ENCODE measurements at regions not wholly inside any gene's neighbourhood (a gene's known extent, or its start where the extent isn't known, plus 50 kb on each side); places are given as distances from the start of the nearest gene placed in this dataset.

GRCh38 chr10:29136411-29136810, 152.5 kb upstream of the LYZL1 start:
- intact Hi-C loops (cut with DNase I, micrococcal nuclease): loop anchor here in 1 of 2 experiments (10.0 kb wide), 1 partner anchor 472 kb away; no protein-coding TSS in a partner anchor
- POLR2A ChIA-PET: no interaction called here
- DNase-seq (no peak), ATAC-seq (no peak)
- no peak overlapping the region for H3K27ac Mint-ChIP-seq
- CTCF ChIA-PET: interaction anchor here (0.6 to 0.7 kb wide), 2 partner anchors 34 to 250 kb away, joined by 3 read pairs; no protein-coding TSS in a partner anchor
- no peaks in the 10 kb centered on the region for H3K36me3 Mint-ChIP-seq (ENCODE audit: low read depth)
- no peak overlapping the region for H3K4me3 Mint-ChIP-seq
- H3K9me3 Mint-ChIP-seq (ENCODE audit: low read depth): no peaks in the 10 kb centered on the region
- peaks cover 26% of the 10 kb centered on the region for H3K27me3 Mint-ChIP-seq
- no peaks in the 10 kb centered on the region for H3K4me1 Mint-ChIP-seq

DNA sequence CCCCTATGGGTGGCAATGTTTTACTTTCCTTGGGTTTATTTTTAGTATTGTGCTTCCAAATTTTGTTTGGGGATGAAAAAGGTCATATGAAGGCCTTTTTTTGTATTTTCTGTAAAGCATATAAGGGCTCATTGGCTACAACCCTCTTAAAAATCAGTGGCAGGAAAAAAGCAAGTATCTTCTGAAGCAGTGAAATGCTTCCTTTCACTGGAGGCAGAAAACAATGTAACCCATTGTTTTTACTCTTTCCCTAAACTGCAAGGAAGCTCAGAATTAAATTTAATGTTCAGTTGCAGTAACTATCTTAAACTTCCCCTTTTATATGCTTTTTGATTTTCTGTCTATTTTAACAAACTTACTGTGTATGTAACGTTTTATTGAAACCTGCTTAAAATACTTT, 148.7 kb upstream of the LYZL1 start:
- intact Hi-C loops (cut with DNase I, micrococcal nuclease): no loop called here
- H3K36me3 Mint-ChIP-seq (ENCODE audit: low read depth): no peaks in the 10 kb centered on the region
- H3K4me1 Mint-ChIP-seq: no peaks in the 10 kb centered on the region
- DNase-seq (no peak), ATAC-seq (no peak)
- H3K9me3 Mint-ChIP-seq (ENCODE audit: low read depth): no peaks in the 10 kb centered on the region
- POLR2A ChIA-PET: no interaction called here
- CTCF ChIA-PET: no interaction called here
- no peak overlapping the region for H3K4me3 Mint-ChIP-seq
- peaks cover 14% of the 10 kb centered on the region for H3K27me3 Mint-ChIP-seq
- no peak overlapping the region for H3K27ac Mint-ChIP-seq

DNA sequence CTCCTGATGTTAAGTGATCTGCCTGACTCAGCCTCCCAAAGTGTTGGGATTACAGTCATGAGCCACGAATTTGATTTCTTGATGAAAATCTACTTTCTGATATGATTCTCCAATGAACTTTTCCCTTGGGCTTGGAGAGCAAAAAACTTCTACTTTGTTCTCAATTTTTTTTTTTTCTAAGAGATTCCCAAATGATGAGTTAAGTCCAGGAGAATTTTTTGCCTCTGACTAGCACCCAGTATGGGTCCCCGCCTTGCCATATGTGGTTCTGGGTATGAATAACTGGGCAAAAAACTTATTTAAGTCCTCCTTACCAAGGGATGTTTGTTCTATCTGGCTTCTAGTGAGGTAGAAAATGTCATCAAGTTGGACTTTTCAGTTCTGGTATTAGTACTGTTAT, 147.9 kb upstream of the LYZL1 start:
- peaks cover 16% of the 10 kb centered on the region for H3K27me3 Mint-ChIP-seq
- DNase-seq (no peak), ATAC-seq (no peak)
- ChIA-PET POLR2A (no interaction called here), CTCF (no interaction called here)
- intact Hi-C loops (cut with DNase I, micrococcal nuclease): no loop called here
- no peaks in the 10 kb centered on the region for H3K36me3 Mint-ChIP-seq (ENCODE audit: low read depth)
- H3K4me1 Mint-ChIP-seq: no peaks in the 10 kb centered on the region
- no peaks in the 10 kb centered on the region for H3K9me3 Mint-ChIP-seq (ENCODE audit: low read depth)
- H3K4me3 Mint-ChIP-seq: no peak overlapping the region
- H3K27ac Mint-ChIP-seq: no peak overlapping the region

DNA sequence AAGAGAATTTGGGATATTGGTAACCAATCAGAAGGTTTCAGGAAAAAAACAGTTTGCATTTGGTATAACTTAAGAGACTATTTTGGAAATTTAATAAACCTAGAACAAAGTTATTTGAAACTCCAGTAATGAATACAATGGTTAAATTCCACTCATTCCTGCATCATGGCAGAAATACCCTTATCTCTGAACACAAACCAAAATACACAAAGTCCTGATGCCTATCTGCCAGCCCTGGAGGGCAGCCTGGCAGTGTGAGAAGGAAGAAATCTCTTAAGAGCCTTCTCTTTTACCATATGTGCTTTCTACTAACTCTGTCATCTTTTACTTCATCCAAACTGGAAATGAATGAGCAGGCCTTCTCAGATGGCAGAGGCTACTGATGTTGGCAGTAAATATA, 147.1 kb upstream of the LYZL1 start:
- DNase-seq: no peak
- Mint-ChIP-seq H3K4me3 (no peak overlapping the region), H3K9me3 (ENCODE audit: low read depth) (no peaks in the 10 kb centered on the region), H3K27me3 (peaks cover 14% of the 10 kb centered on the region), H3K36me3 (ENCODE audit: low read depth) (no peaks in the 10 kb centered on the region), H3K27ac (no peak overlapping the region), H3K4me1 (no peaks in the 10 kb centered on the region)
- intact Hi-C loops (cut with DNase I, micrococcal nuclease): no loop called here
- ChIA-PET POLR2A (no interaction called here), CTCF (interaction anchor here (0.6 kb wide), 1 partner anchor 25 kb away, joined by 3 read pairs; no protein-coding TSS in a partner anchor)
- no peak for ATAC-seq

- intact Hi-C loops (cut with DNase I, micrococcal nuclease): no loop called here
- H3K4me3 Mint-ChIP-seq: no peak overlapping the region
- no peaks in the 10 kb centered on the region for H3K4me1 Mint-ChIP-seq
- no peaks in the 10 kb centered on the region for H3K9me3 Mint-ChIP-seq (ENCODE audit: low read depth)
- no peaks in the 10 kb centered on the region for H3K36me3 Mint-ChIP-seq (ENCODE audit: low read depth)
- H3K27me3 Mint-ChIP-seq: peaks cover 13% of the 10 kb centered on the region
- DNase-seq (no peak), ATAC-seq (no peak)
- POLR2A ChIA-PET: no interaction called here
- CTCF ChIA-PET: no interaction called here
- H3K27ac Mint-ChIP-seq: no peak overlapping the region
Observed at GRCh38 chr10:29142516-29143314, 146.2 kb upstream of the LYZL1 start.

- Mint-ChIP-seq H3K36me3 (ENCODE audit: low read depth) (no peaks in the 10 kb centered on the region), H3K27me3 (peaks cover 13% of the 10 kb centered on the region), H3K9me3 (ENCODE audit: low read depth) (no peaks in the 10 kb centered on the region), H3K4me3 (no peak overlapping the region), H3K27ac (no peak overlapping the region), H3K4me1 (no peaks in the 10 kb centered on the region)
- POLR2A ChIA-PET: no interaction called here
- ATAC-seq (no peak), DNase-seq (no peak)
- intact Hi-C loops (cut with DNase I, micrococcal nuclease): no loop called here
- CTCF ChIA-PET: no interaction called here
Observed at GRCh38 chr10:29144126-29144525, 144.7 kb upstream of the LYZL1 start.

DNA sequence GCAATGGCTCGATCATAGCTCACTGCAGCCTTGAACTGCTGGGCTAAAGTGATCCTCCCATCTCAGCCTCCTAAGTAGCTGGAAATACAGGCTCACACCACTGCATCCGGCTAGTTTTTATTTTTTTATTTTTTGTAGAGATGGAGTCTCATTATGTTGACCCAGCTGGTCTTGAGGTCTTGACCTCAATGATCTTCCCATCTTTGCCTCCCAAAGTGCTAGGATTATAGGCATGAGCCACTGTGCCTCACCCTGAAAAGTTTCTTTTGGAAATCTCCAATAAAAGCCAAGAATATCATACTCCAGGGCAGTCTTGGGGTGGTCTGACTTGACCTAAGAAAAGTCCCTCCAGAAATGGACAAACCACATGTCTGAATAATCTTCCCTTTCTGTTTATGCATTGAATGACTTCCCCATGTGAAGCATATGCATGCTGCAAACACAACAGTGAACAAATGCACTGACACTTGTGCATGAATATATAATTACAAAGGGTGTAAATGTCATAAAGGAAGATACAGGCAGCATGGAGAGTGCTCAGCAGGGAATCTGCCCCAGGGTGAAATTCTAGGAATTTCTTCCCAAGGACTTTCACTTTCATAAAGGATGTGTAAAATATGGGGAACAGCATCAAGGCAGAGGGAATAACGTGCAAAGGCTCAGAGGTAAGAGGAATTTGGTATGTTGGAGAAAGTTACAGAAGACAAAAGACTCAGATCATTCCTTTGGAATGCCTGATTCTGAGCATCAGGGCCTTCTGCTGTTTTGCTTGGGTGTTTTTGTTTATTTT, 142.4 kb upstream of the LYZL1 start:
- Mint-ChIP-seq H3K27me3 (peaks cover 7% of the 10 kb centered on the region), H3K27ac (no peak overlapping the region), H3K4me3 (no peak overlapping the region), H3K4me1 (no peaks in the 10 kb centered on the region), H3K9me3 (ENCODE audit: low read depth) (no peaks in the 10 kb centered on the region), H3K36me3 (ENCODE audit: low read depth) (no peaks in the 10 kb centered on the region)
- intact Hi-C loops (cut with DNase I, micrococcal nuclease): no loop called here
- POLR2A ChIA-PET: no interaction called here
- DNase-seq: no peak
- no peak for ATAC-seq
- CTCF ChIA-PET: no interaction called here

- ATAC-seq (no peak), DNase-seq (no peak)
- intact Hi-C loops (cut with DNase I, micrococcal nuclease): no loop called here
- no peaks in the 10 kb centered on the region for H3K4me1 Mint-ChIP-seq
- H3K9me3 Mint-ChIP-seq (ENCODE audit: low read depth): no peaks in the 10 kb centered on the region
- no peaks in the 10 kb centered on the region for H3K36me3 Mint-ChIP-seq (ENCODE audit: low read depth)
- H3K27me3 Mint-ChIP-seq: peaks cover 5% of the 10 kb centered on the region
- H3K4me3 Mint-ChIP-seq: no peak overlapping the region
- ChIA-PET CTCF (interaction anchor here (1.5 kb wide), 1 partner anchor 18 kb away, joined by 6 read pairs; no protein-coding TSS in a partner anchor), POLR2A (no interaction called here)
- H3K27ac Mint-ChIP-seq: no peak overlapping the region
Observed at GRCh38 chr10:29150010-29150409, 138.9 kb upstream of the LYZL1 start.

- ChIA-PET POLR2A (no interaction called here), CTCF (no interaction called here)
- H3K4me3 Mint-ChIP-seq: no peak overlapping the region
- DNase-seq: no peak
- intact Hi-C loops (cut with DNase I, micrococcal nuclease): no loop called here
- H3K9me3 Mint-ChIP-seq (ENCODE audit: low read depth): no peaks in the 10 kb centered on the region
- no peaks in the 10 kb centered on the region for H3K36me3 Mint-ChIP-seq (ENCODE audit: low read depth)
- no peaks in the 10 kb centered on the region for H3K4me1 Mint-ChIP-seq
- no peak overlapping the region for H3K27ac Mint-ChIP-seq
- ATAC-seq: no peak
- peaks cover 2% of the 10 kb centered on the region for H3K27me3 Mint-ChIP-seq
Observed at GRCh38 chr10:29151005-29151404, 137.9 kb upstream of the LYZL1 start.

DNA sequence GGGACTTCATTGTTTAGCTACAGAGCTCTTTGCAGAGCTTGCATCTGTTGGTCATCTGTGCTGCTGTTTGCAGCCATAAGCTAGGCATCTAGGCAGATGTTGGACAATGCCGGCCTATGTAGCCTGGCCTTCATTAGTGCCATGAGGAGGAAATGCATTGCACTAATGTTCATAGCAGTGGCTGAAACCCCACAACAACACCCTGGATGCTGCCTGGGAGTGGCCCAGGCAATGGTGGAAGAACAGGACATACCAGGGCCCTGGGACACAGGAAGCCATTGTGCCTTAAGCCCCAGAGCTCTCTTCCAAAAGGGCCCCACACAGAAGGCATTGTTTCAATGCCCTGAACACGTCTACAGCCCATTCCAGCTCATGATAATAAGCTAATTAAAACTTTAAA, 131.5 kb upstream of the LYZL1 start:
- Mint-ChIP-seq H3K36me3 (ENCODE audit: low read depth) (no peaks in the 10 kb centered on the region), H3K9me3 (ENCODE audit: low read depth) (no peaks in the 10 kb centered on the region), H3K4me3 (no peak overlapping the region), H3K4me1 (no peaks in the 10 kb centered on the region), H3K27me3 (peaks cover 4% of the 10 kb centered on the region), H3K27ac (no peak overlapping the region)
- POLR2A ChIA-PET: no interaction called here
- no peak for DNase-seq
- no peak for ATAC-seq
- intact Hi-C loops (cut with DNase I, micrococcal nuclease): no loop called here
- CTCF ChIA-PET: no interaction called here

GRCh38 chr10:29158066-29158465, 130.8 kb upstream of the LYZL1 start:
- CTCF ChIA-PET: no interaction called here
- Mint-ChIP-seq H3K4me3 (no peak overlapping the region), H3K27me3 (peaks cover 7% of the 10 kb centered on the region), H3K27ac (no peak overlapping the region), H3K4me1 (no peaks in the 10 kb centered on the region), H3K36me3 (ENCODE audit: low read depth) (no peaks in the 10 kb centered on the region), H3K9me3 (ENCODE audit: low read depth) (no peaks in the 10 kb centered on the region)
- intact Hi-C loops (cut with DNase I, micrococcal nuclease): no loop called here
- DNase-seq: no peak
- no peak for ATAC-seq
- POLR2A ChIA-PET: no interaction called here

- H3K4me3 Mint-ChIP-seq: no peak overlapping the region
- ATAC-seq (no peak), DNase-seq (no peak)
- POLR2A ChIA-PET: no interaction called here
- H3K36me3 Mint-ChIP-seq (ENCODE audit: low read depth): no peaks in the 10 kb centered on the region
- CTCF ChIA-PET: interaction anchor here (0.6 kb wide), 1 partner anchor 83 kb away, joined by 3 read pairs; no protein-coding TSS in a partner anchor
- no peak overlapping the region for H3K27ac Mint-ChIP-seq
- peaks cover 1% of the 10 kb centered on the region for H3K9me3 Mint-ChIP-seq (ENCODE audit: low read depth)
- H3K4me1 Mint-ChIP-seq: no peaks in the 10 kb centered on the region
- intact Hi-C loops (cut with DNase I, micrococcal nuclease): no loop called here
- H3K27me3 Mint-ChIP-seq: peaks cover 7% of the 10 kb centered on the region
Observed at GRCh38 chr10:29160150-29160617, 128.7 kb upstream of the LYZL1 start.
